HG03342 (cell line): ENCODE measurements at regions not wholly inside any gene's neighbourhood (a gene's known extent, or its start where the extent isn't known, plus 50 kb on each side); places are given as distances from the start of the nearest gene placed in this dataset.
"Not testable (repeated sequence)": the region's sequence is repeated elsewhere in the genome, so short reads cannot be mapped to it uniquely, and the experiment has no call there.

Source experiments
- ATAC-seq: cut with Tn5 transposase; IDR thresholded peaks from one replicate; pipeline ENCODE4 v1.9.1; 2021; ENCODE audit warnings: mild to moderate bottlenecking, moderate library complexity; ENCODE audit not compliant: unreplicated experiment

- ATAC-seq = no peak
Measured at GRCh38 chr7:115793958-115794702, 236.4 kb downstream of the TFEC start.

- ATAC-seq = no peak
Measured at GRCh38 chr7:115789901-115790300, 240.7 kb downstream of the TFEC start.

GRCh38 chr7:115789473-115789872 lies 241.1 kb downstream of the TFEC start:
- ATAC-seq = not testable (repeated sequence)

GRCh38 chr7:115782696-115783490 lies 247.7 kb downstream of the TFEC start:
- ATAC-seq = no peak

GRCh38 chr7:115779561-115779960 lies 251.0 kb downstream of the TFEC start:
- no peak for ATAC-seq

GRCh38 chr7:115775981-115776380 lies 254.6 kb downstream of the TFEC start:
- ATAC-seq = no peak

GRCh38 chr7:115763347-115763746 lies 267.2 kb downstream of the TFEC start:
- ATAC-seq = no peak

GRCh38 chr7:115758025-115758424 lies 272.5 kb downstream of the TFEC start:
- no peak for ATAC-seq

- no peak for ATAC-seq
Measured at GRCh38 chr7:115754226-115754625, 276.3 kb downstream of the TFEC start.

GRCh38 chr7:115749924-115750323 lies 280.6 kb downstream of the TFEC start:
- no peak for ATAC-seq

GRCh38 chr7:115748123-115748738 lies 282.3 kb downstream of the TFEC start:
- no peak for ATAC-seq

GRCh38 chr7:115747174-115747573 lies 283.4 kb downstream of the TFEC start:
- no peak for ATAC-seq

GRCh38 chr7:115740043-115740442 lies 290.5 kb downstream of the TFEC start:
- no peak for ATAC-seq

GRCh38 chr7:115734641-115735040 lies 295.9 kb downstream of the TFEC start:
- ATAC-seq = no peak

- ATAC-seq = no peak
Measured at GRCh38 chr7:115731796-115732471, 298.6 kb downstream of the TFEC start.

GRCh38 chr7:115728518-115728917 lies 302.0 kb downstream of the TFEC start:
- no peak for ATAC-seq

GRCh38 chr7:115724400-115725056 lies 306.0 kb downstream of the TFEC start:
- ATAC-seq = no peak

GRCh38 chr7:115722302-115722977 lies 308.1 kb downstream of the TFEC start:
- ATAC-seq = no peak

GRCh38 chr7:115721293-115722217 lies 309.0 kb downstream of the TFEC start:
- ATAC-seq = no peak
